Thyroid gland (tissue), 4 donors: ENCODE measurements at regions not wholly inside any gene's neighbourhood (a gene's known extent, or its start where the extent isn't known, plus 50 kb on each side); places are given as distances from the start of the nearest gene placed in this dataset.

ENCODE experiments used
- POLR2A ChIP-seq, 2 donors: fragments of 450-650 bp; IDR thresholded peaks; one replicate each; pipeline ENCODE4 v1.6.1; 2017; ENCODE audit warnings: antibody characterized with exemption in 2 of 2, mild to moderate bottlenecking in 2 of 2, moderate library complexity in 1 of 2
- TF ChIP-seq, protein P1 (sequence below), 6 experiments: fragments of 200-600 bp in 3 of 6; fragments of 450-650 bp in 3 of 6; sonication (generic) in 3 of 6; IDR thresholded peaks; one replicate each; pipeline ENCODE4 v1.5.1; 2016 to 2019; ENCODE audit warnings: antibody characterized with exemption in 6 of 6, mild to moderate bottlenecking in 2 of 6, inconsistent platforms in 1 of 6, moderate library complexity in 1 of 6

DNA sequence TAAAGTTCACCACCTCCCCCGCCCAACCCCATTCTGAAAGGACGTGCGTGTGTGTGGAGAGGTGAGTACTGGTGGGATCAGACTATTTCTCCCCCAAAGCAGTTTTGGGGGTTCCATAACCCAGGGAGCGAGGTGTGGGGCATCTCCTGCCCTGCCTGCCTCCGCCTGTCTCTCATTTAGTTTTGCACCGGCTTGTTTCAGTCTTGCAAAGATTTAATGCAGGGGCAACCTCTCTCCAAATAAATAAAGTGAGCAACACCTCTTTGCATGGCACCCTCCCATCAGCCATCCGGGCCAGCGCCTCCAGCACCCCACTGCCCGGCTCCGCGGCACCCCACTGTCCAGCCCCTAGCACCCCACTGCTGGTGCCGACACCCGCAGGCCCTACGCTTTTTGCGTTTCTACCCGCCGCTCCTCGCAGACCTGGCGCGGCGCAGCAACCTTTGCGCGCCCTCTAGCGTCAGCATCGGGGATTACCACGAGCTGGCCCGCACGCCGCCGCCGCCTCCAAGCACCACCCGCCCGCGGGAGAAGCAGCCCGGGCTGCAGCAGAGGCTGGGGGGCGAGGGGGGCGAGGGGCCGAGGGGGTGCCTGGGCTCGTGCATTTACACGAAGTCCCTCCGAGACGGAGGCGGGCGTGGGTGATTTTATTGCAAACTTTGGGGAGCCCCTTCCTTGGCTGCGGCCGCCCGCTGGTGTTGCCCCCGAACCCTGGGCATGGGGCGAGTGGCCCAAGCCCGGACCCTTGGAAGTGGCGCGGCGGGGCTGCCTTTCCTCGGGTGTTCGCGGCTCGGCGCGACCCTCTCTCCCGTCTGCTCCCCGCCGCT lies 55.8 kb upstream of the VRK1 start:
- TF ChIP-seq, protein P1, sequence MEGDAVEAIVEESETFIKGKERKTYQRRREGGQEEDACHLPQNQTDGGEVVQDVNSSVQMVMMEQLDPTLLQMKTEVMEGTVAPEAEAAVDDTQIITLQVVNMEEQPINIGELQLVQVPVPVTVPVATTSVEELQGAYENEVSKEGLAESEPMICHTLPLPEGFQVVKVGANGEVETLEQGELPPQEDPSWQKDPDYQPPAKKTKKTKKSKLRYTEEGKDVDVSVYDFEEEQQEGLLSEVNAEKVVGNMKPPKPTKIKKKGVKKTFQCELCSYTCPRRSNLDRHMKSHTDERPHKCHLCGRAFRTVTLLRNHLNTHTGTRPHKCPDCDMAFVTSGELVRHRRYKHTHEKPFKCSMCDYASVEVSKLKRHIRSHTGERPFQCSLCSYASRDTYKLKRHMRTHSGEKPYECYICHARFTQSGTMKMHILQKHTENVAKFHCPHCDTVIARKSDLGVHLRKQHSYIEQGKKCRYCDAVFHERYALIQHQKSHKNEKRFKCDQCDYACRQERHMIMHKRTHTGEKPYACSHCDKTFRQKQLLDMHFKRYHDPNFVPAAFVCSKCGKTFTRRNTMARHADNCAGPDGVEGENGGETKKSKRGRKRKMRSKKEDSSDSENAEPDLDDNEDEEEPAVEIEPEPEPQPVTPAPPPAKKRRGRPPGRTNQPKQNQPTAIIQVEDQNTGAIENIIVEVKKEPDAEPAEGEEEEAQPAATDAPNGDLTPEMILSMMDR (IDR thresholded peaks at IDR 0.05): peak; percentile 35 to 93 (median 64)
- TF ChIP-seq POLR2A (IDR thresholded peaks at IDR 0.05): no peak
